K562 (cell line): ENCODE measurements at regions not wholly inside any gene's neighbourhood (a gene's known extent, or its start where the extent isn't known, plus 50 kb on each side); places are given as distances from the start of the nearest gene placed in this dataset.
A peak's percentile ranks its signal among the peaks of the same experiment; 100 is the strongest.

Source experiments
- ATAC-seq: fragments of 200-7000 bp; cut with Tn5 transposase; 3 replicates; pipeline ENCODE4 v1.9.1; 2020; ENCODE audit warnings: moderate library complexity
- BruUV-seq: library from RNA; stranded (reverse); fragments of 400-500 nt; replicated peaks from 2 replicates; lab custom pipeline; 2021; lab: Mats Ljungman, UMichigan
- CTCF ChIA-PET: fragments of 300-600 bp; formaldehyde crosslinking; extraction: SDS; loops from one replicate; lab custom pipeline; 2021; ENCODE audit warnings: low intra/inter-chr PET ratio; lab: Yijun Ruan, JAX
- POLR2A ChIA-PET: fragments of 300-600, 350-650 bp; sonication (Branson Sonifier 250); formaldehyde crosslinking; extraction: SDS; loops from one replicate; lab custom pipeline; 2021; ENCODE audit warnings: antibody characterized with exemption, inconsistent platforms; lab: Yijun Ruan, JAX
- DNase-seq, 4 experiments: peaks; one replicate each; pipeline versions ENCODE4 v3.0.0 to v3.0.0-alpha.2; 2011 to 2018; ENCODE audit warnings: low spot score in 3 of 4, mixed read lengths in 3 of 4; ENCODE audit errors: extremely low read depth in 1 of 4
- FAIRE-seq: peaks from 2 replicates; lab custom pipeline; 2011; peaks lifted over from hg19 to GRCh38; lab: Jason Lieb, UNC
- H2AFZ ChIP-seq: 2 replicates; pipeline ENCODE4 v1.6.0; 2011; ENCODE audit warnings: low read depth, low read length, control low read depth, inconsistent platforms
- H3K27ac ChIP-seq: fragments of 200-600 bp; 3 replicates; pipeline ENCODE4 v1.8.0; 2011; ENCODE audit warnings: low read depth, mild to moderate bottlenecking, control low read depth, inconsistent platforms, low read length, moderate library complexity, mixed read lengths; ENCODE audit errors: extremely low read depth
- H3K27me3 ChIP-seq, 2 experiments: fragments of 300-600 bp in 1 of 2; 2 replicates in 1 of 2; 3 replicates in 1 of 2; pipeline versions ENCODE4 v1.6.0 to v1.8.0; 2011; ENCODE audit warnings: inconsistent platforms in 2 of 2, low read length in 2 of 2, mild to moderate bottlenecking in 1 of 2, mixed read lengths in 1 of 2, moderate library complexity in 1 of 2; ENCODE audit not compliant: control insufficient read depth in 2 of 2, insufficient read depth in 2 of 2
- H3K36me3 ChIP-seq: fragments of 300-600 bp; 3 replicates; pipeline ENCODE4 v1.8.0; 2011; ENCODE audit warnings: mild to moderate bottlenecking, low read length, inconsistent platforms; ENCODE audit not compliant: control insufficient read depth, insufficient read depth
- H3K4me1 ChIP-seq, 2 experiments: fragments of 200-600 bp in 1 of 2; replicated peaks in 1 of 2; 2 replicates in 1 of 2; 3 replicates in 1 of 2; pipeline versions ENCODE4 v1.5.1 to v1.8.0; 2011; ENCODE audit warnings: inconsistent platforms in 2 of 2, low read length in 2 of 2, mild to moderate bottlenecking in 1 of 2, mixed read lengths in 1 of 2, moderate library complexity in 1 of 2; ENCODE audit not compliant: control insufficient read depth in 2 of 2, insufficient read depth in 2 of 2
- H3K4me2 ChIP-seq: 2 replicates; pipeline ENCODE4 v1.6.1; 2011; ENCODE audit warnings: low read length, control low read depth, inconsistent platforms, mixed read lengths; ENCODE audit not compliant: insufficient read depth
- H3K4me3 ChIP-seq: fragments of 200-600 bp; sonication (generic), shearing (Covaris generic); 2 replicates; pipeline ENCODE4 v1.5.1; 2016; ENCODE audit warnings: control low read depth, inconsistent platforms
- H3K79me2 ChIP-seq: fragments of 200-600 bp; 3 replicates; pipeline ENCODE4 v1.8.0; 2011; ENCODE audit warnings: low read length, inconsistent platforms; ENCODE audit not compliant: control insufficient read depth, insufficient read depth
- H3K9ac ChIP-seq, 2 experiments: 2 replicates each; pipeline versions ENCODE4 v1.6.0 to v1.6.1; 2011; ENCODE audit warnings: low read depth in 2 of 2, low read length in 2 of 2, control low read depth in 1 of 2, inconsistent platforms in 1 of 2, mild to moderate bottlenecking in 1 of 2, mixed read lengths in 1 of 2; ENCODE audit not compliant: insufficient read depth in 1 of 2
- H3K9me1 ChIP-seq: one replicate; pipeline ENCODE4 v1.6.0; 2011; ENCODE audit warnings: inconsistent platforms, mild to moderate bottlenecking, low read length, moderate library complexity; ENCODE audit not compliant: control insufficient read depth, insufficient read depth
- H3K9me3 ChIP-seq: replicated peaks from 2 replicates; pipeline ENCODE4 v1.5.1; 2011; ENCODE audit warnings: low read depth, low read length, inconsistent platforms; ENCODE audit not compliant: control insufficient read depth, insufficient read depth
- H4K20me1 ChIP-seq: replicated peaks from 2 replicates; pipeline ENCODE4 v1.6.1; 2011; ENCODE audit warnings: low read length, inconsistent platforms, mixed read lengths; ENCODE audit not compliant: control insufficient read depth, insufficient read depth
- ETV5 ChIP-seq: sonication (generic); formaldehyde crosslinking; IDR thresholded peaks from 2 replicates; pipeline ENCODE4 v1.4.0; 2020; ENCODE audit warnings: low read depth, mild to moderate bottlenecking, missing genetic modification reagents
- IRF9 ChIP-seq: fragments of 450-650 bp; IDR thresholded peaks from 2 replicates; pipeline ENCODE4 v1.6.1; 2016; ENCODE audit warnings: missing biosample characterization, missing genetic modification characterization
- KLF10 ChIP-seq: fragments of 250-450 bp; sonication (Bioruptor Pico); IDR thresholded peaks from 2 replicates; pipeline ENCODE4 v1.6.1; 2021; ENCODE audit warnings: matching md5 sums
- ZFX ChIP-seq: sonication (generic); formaldehyde crosslinking; IDR thresholded peaks from 2 replicates; pipeline ENCODE4 v1.8.0; 2022; ENCODE audit warnings: mild to moderate bottlenecking, missing genetic modification reagents, moderate library complexity
- ZNF24 ChIP-seq: fragments of 450-650 bp; IDR thresholded peaks from 2 replicates; pipeline ENCODE4 v1.6.1; 2016
- WGBS: fragments of 100-300 bp; shearing (Covaris generic); methylation state at CpG from one replicate; pipeline ENCODE4 v1.1.6; 2016; ENCODE audit warnings: low coverage, mixed read lengths; ENCODE audit not compliant: insufficient coverage; ENCODE audit errors: missing lambda C conversion rate; 5-methylcytosine and 5-hydroxymethylcytosine counted together
- in situ Hi-C: fragments of 300-500 bp; cut with MboI; formaldehyde crosslinking; loops from 4 replicates; pipeline ENCODE4 v1.15.0; 2018; ENCODE audit warnings: inconsistent platforms, mixed read lengths
- intact Hi-C: fragments of 100-400 bp; cut with micrococcal nuclease; formaldehyde crosslinking; loops from 2 replicates; pipeline ENCODE4 v1.14.2; 2022

GRCh38 chr7:149708026-149708425 lies 65.4 kb downstream of the ZNF467 start:
- Histone ChIP-seq H3K27me3 (0 out of 5 replicates have a peak, but pooled peaks cover 0 to 3% of the 10 kb centered on the region in 2 experiments), H3K27ac (no peak overlapping the region), H4K20me1 (no peaks in the 10 kb centered on the region), H3K9me1 (no peaks in the 10 kb centered on the region), H2AFZ (no peak overlapping the region), H3K36me3 (no peaks in the 10 kb centered on the region), H3K4me1 (peaks cover 6 to 7% of the 10 kb centered on the region in 2 experiments; a peak in 2 of 5 replicates), H3K79me2 (no peaks in the 10 kb centered on the region), H3K9ac (no peak overlapping the region), H3K4me2 (no peak overlapping the region), H3K4me3 (no peak overlapping the region), H3K9me3 (peaks cover 9% of the 10 kb centered on the region; the same call in 1 of the 2 replicates)
- ChIA-PET POLR2A (no interaction called here), CTCF (no interaction called here)
- ATAC-seq (no peak), FAIRE-seq (no peak), DNase-seq (peak in 1 of 4 experiments; percentile 3)
- 28% methylated on average over 7 of the region's 7 CpGs for WGBS
- in situ Hi-C loops (no loop called here), intact Hi-C loops (no loop called here)
- TF ChIP-seq KLF10 (CRISPR knock-in tag) (no peak), ETV5 (CRISPR knock-in tag) (no peak), ZFX (CRISPR knock-in tag) (no peak), ZNF24 (peak; percentile 69; the same call in 1 of the 2 replicates), IRF9 (no peak)
- BruUV-seq, result no TSS peak
